ENCODE measurements at regions not wholly inside any gene's neighbourhood (a gene's known extent, or its start where the extent isn't known, plus 50 kb on each side); places are given as distances from the start of the nearest gene placed in this dataset.

- Mint-ChIP-seq H3K27ac (ENCODE audit: unreplicated experiment) (peak overlapping the region; percentile 100), H3K27me3 (ENCODE audit: low read depth, unreplicated experiment) (no peaks in the 10 kb centered on the region), H3K4me3 (ENCODE audit: unreplicated experiment) (no peak overlapping the region), H3K36me3 (ENCODE audit: low read depth, unreplicated experiment) (peaks cover 7% of the 10 kb centered on the region), H3K9me3 (ENCODE audit: unreplicated experiment) (peaks cover 9% of the 10 kb centered on the region), H3K4me1 (ENCODE audit: low read depth, unreplicated experiment) (peaks cover 38% of the 10 kb centered on the region)
- H4K20me1 ChIP-seq (ENCODE audit: insufficient read depth, low read length) = no peaks in the 10 kb centered on the region
- H3K4me2 ChIP-seq (ENCODE audit: low read length) = peak overlapping the region; percentile 1
- no peaks in the 10 kb centered on the region for H3K9me3 ChIP-seq (ENCODE audit: insufficient read depth, low read depth, low read length)
- no peak overlapping the region for H3K27ac ChIP-seq (ENCODE audit: low read depth, low read length)
- peak; percentile 84 for FAIRE-seq
- peaks cover 42% of the 10 kb centered on the region for H3K4me1 ChIP-seq (ENCODE audit: insufficient read depth, low read length)
- peak overlapping the region; percentile 38 for H2AFZ ChIP-seq (ENCODE audit: low read depth, low read length)
- H3K36me3 ChIP-seq (ENCODE audit: insufficient read depth, low read length) = no peaks in the 10 kb centered on the region
- no peaks in the 10 kb centered on the region for H3K27me3 ChIP-seq (ENCODE audit: insufficient read depth, low read length)
- TF ChIP-seq EZH2 (IDR thresholded peaks at IDR 0.05; ENCODE audit: insufficient read depth, low read length) (no peak), CTCF (IDR thresholded peaks at IDR 0.05; ENCODE audit: insufficient read depth, low read depth, low read length) (peak; percentile 15)
- DNase-seq (ENCODE audit: low read depth) = peak; percentile 67
- H3K4me3 ChIP-seq (ENCODE audit: insufficient read depth, low read depth, low read length) = no peak overlapping the region
- H3K79me2 ChIP-seq (ENCODE audit: insufficient read depth, low read length) = no peaks in the 10 kb centered on the region
- H3K9ac ChIP-seq (ENCODE audit: low read length) = no peak overlapping the region
These were observed 59.3 kb upstream of the IGFBP3 start for GRCh38 chr7:45980181-45980905.

GRCh38 chr7:45979275-45980180, 58.5 kb upstream of the IGFBP3 start:
- peaks cover 45% of the 10 kb centered on the region for H3K4me1 Mint-ChIP-seq (ENCODE audit: low read depth, unreplicated experiment)
- Histone ChIP-seq H3K36me3 (ENCODE audit: insufficient read depth, low read length) (no peaks in the 10 kb centered on the region), H3K4me3 (ENCODE audit: insufficient read depth, low read depth, low read length) (no peak overlapping the region), H3K27ac (ENCODE audit: low read depth, low read length) (peak overlapping the region; percentile 97), H3K9ac (ENCODE audit: low read length) (peak overlapping the region; percentile 82), H3K27me3 (ENCODE audit: insufficient read depth, low read length) (no peaks in the 10 kb centered on the region), H3K4me1 (ENCODE audit: insufficient read depth, low read length) (peaks cover 45% of the 10 kb centered on the region), H3K9me3 (ENCODE audit: insufficient read depth, low read depth, low read length) (no peaks in the 10 kb centered on the region), H3K4me2 (ENCODE audit: low read length) (peak overlapping the region; percentile 72), H2AFZ (ENCODE audit: low read depth, low read length) (no peak overlapping the region), H4K20me1 (ENCODE audit: insufficient read depth, low read length) (no peaks in the 10 kb centered on the region), H3K79me2 (ENCODE audit: insufficient read depth, low read length) (no peaks in the 10 kb centered on the region)
- peak overlapping the region; percentile 3 for H3K4me3 Mint-ChIP-seq (ENCODE audit: unreplicated experiment)
- peaks cover 4% of the 10 kb centered on the region for H3K36me3 Mint-ChIP-seq (ENCODE audit: low read depth, unreplicated experiment)
- FAIRE-seq (no peak), DNase-seq (ENCODE audit: low read depth) (no peak)
- no peaks in the 10 kb centered on the region for H3K27me3 Mint-ChIP-seq (ENCODE audit: low read depth, unreplicated experiment)
- TF ChIP-seq EZH2 (IDR thresholded peaks at IDR 0.05; ENCODE audit: insufficient read depth, low read length) (no peak), CTCF (IDR thresholded peaks at IDR 0.05; ENCODE audit: insufficient read depth, low read depth, low read length) (no peak)
- peaks cover 14% of the 10 kb centered on the region for H3K9me3 Mint-ChIP-seq (ENCODE audit: unreplicated experiment)
- peak overlapping the region; percentile 100 for H3K27ac Mint-ChIP-seq (ENCODE audit: unreplicated experiment)
